GM12875 (cell line): ENCODE measurements at regions not wholly inside any gene's neighbourhood (a gene's known extent, or its start where the extent isn't known, plus 50 kb on each side); places are given as distances from the start of the nearest gene placed in this dataset.

Source experiments
- H3K4me3 ChIP-seq: one replicate; pipeline ENCODE4 v1.5.1; 2011; ENCODE audit warnings: low read depth, low read length, control low read depth
- CTCF ChIP-seq: IDR thresholded peaks from 2 replicates; pipeline ENCODE4 v1.5.1; 2011; ENCODE audit warnings: low read depth, mild to moderate bottlenecking, control low read depth, inconsistent platforms, low read length, moderate library complexity, borderline replicate concordance; ENCODE audit not compliant: insufficient read depth

- TF ChIP-seq CTCF, result no peak
- H3K4me3 ChIP-seq, result no peak overlapping the region
Observed at GRCh38 chr21:35333831-35334618, 284.9 kb upstream of the RUNX1 start.

GRCh38 chr21:35332841-35333426, 283.8 kb upstream of the RUNX1 start:
- no peak overlapping the region for H3K4me3 ChIP-seq
- no peak for TF ChIP-seq CTCF

DNA sequence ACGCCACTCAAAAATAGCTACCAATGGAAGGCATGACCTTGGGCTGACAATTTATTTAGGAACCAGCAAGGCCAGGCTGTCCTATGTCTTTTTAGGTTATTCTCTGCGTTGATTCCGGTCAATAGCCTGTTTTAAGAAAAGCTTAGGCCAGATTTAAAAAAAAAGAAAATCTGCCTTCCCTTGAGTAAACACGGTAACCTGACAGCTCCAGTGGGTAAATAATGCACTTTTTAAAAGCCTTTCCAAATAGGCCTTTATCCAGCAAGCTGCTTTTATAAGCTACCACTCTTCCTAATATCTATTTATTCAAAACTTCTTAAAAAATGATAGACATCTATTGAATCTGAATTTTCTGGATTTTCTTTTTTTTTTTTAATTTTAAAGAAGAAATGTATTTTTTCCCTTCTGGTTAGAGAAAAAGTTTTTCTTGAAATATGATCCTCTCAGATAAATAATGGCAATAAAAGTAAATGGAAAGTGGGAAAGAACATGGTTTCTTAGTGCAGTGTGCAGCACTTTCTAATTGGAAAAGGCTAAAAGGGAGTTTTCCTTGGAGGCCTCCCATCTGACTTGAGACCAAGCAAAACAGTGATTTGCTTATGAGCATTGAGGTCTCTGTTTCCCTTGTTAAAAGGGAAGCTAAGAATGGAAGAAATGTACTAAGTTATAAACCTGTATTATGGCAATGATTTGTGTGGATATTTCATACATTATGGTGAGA, 281.0 kb upstream of the RUNX1 start:
- TF ChIP-seq CTCF, result no peak
- no peak overlapping the region for H3K4me3 ChIP-seq

GRCh38 chr21:35328856-35329455, 279.9 kb upstream of the RUNX1 start:
- TF ChIP-seq CTCF, result no peak
- H3K4me3 ChIP-seq, result no peak overlapping the region

- H3K4me3 ChIP-seq, result no peak overlapping the region
- TF ChIP-seq CTCF, result no peak
Observed at GRCh38 chr21:35326677-35327076, 277.6 kb upstream of the RUNX1 start.

DNA sequence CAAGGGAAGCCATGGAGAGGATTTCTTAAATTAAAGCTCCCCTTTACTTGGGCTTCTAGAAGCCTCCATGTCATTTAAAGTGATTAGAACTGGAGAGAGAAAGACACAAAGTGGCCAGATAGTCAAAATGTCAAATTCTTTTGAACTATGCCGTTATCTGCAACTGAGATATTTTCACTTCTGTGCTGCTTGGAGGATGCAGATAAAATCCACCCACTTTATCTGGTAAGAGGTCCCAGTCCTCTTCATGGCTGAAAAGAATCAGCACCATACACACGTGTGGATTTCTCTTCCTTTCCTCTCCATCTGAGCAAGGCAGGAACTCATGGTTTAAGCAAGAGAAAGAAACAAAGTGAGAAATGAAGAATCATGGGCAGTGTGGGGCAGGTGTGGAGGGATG, 276.9 kb upstream of the RUNX1 start:
- no peak for TF ChIP-seq CTCF

More for the DNA sequence above, 276.9 kb upstream of the RUNX1 start:
- no peak overlapping the region for H3K4me3 ChIP-seq
